RWPE1 (cell line): ENCODE measurements at regions not wholly inside any gene's neighbourhood (a gene's known extent, or its start where the extent isn't known, plus 50 kb on each side); places are given as distances from the start of the nearest gene placed in this dataset.

Source experiments
- CTCF ChIA-PET: fragments of 350-600 bp; sonication (Branson Sonifier 250); formaldehyde crosslinking; extraction: SDS; loops from one replicate; lab custom pipeline; 2021; lab: Yijun Ruan, JAX
- POLR2A ChIA-PET: fragments of 400-600 bp; formaldehyde crosslinking; extraction: SDS; loops from one replicate; lab custom pipeline; 2020; ENCODE audit warnings: antibody characterized with exemption; ENCODE audit not compliant: low non-redundant PET; lab: Yijun Ruan, JAX
- DNase-seq: peaks from one replicate; pipeline ENCODE4 v3.0.0; 2012; ENCODE audit warnings: low spot score
- H3K27ac ChIP-seq: fragments of 450-650 bp; 2 replicates; pipeline ENCODE4 v1.5.1; 2017
- TF ChIP-seq, protein P1 (sequence below): fragments of 450-650 bp; conservative IDR thresholded peaks from 2 replicates; pipeline ENCODE4 v1.5.1; 2017; ENCODE audit warnings: low read depth, mild to moderate bottlenecking

- TF ChIP-seq, protein P1, sequence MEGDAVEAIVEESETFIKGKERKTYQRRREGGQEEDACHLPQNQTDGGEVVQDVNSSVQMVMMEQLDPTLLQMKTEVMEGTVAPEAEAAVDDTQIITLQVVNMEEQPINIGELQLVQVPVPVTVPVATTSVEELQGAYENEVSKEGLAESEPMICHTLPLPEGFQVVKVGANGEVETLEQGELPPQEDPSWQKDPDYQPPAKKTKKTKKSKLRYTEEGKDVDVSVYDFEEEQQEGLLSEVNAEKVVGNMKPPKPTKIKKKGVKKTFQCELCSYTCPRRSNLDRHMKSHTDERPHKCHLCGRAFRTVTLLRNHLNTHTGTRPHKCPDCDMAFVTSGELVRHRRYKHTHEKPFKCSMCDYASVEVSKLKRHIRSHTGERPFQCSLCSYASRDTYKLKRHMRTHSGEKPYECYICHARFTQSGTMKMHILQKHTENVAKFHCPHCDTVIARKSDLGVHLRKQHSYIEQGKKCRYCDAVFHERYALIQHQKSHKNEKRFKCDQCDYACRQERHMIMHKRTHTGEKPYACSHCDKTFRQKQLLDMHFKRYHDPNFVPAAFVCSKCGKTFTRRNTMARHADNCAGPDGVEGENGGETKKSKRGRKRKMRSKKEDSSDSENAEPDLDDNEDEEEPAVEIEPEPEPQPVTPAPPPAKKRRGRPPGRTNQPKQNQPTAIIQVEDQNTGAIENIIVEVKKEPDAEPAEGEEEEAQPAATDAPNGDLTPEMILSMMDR: no peak
- no peak overlapping the region for H3K27ac ChIP-seq
- POLR2A ChIA-PET: no interaction called here
- DNase-seq: no peak
- CTCF ChIA-PET: no interaction called here
Measured at GRCh38 chr14:34009956-34010355, 59.1 kb upstream of the EGLN3 start.

- CTCF ChIA-PET: no interaction called here
- DNase-seq: no peak
Measured at GRCh38 chr14:34007902-34008301, 57.0 kb upstream of the EGLN3 start.

DNA sequence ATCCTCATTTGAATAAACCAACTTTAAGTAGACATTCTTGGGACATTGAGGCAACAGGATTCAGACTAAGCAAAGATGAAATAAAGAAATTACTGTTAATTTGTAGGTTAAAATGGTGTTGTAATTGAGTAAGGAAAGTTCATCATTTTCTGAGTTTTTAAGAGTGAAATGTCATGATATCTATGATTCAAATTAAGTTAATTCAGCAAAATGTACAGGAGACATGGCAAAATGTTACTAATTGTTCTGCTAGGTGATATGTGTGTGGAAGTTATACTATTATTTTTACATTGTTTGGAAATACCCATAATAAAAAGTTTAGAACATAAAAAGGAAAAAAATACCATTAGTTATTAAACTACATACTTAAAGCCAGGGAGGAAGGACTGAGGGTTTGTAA, 55.0 kb upstream of the EGLN3 start:
- DNase-seq: no peak
- no peak overlapping the region for H3K27ac ChIP-seq
- ChIA-PET POLR2A (no interaction called here), CTCF (no interaction called here)
- TF ChIP-seq, protein P1: no peak

More at GRCh38 chr14:34007902-34008301, 57.0 kb upstream of the EGLN3 start:
- H3K27ac ChIP-seq: no peak overlapping the region
- TF ChIP-seq, protein P1: no peak
- POLR2A ChIA-PET: no interaction called here

GRCh38 chr14:34004881-34005280, 54.0 kb upstream of the EGLN3 start:
- DNase-seq: no peak
- H3K27ac ChIP-seq: no peak overlapping the region
- TF ChIP-seq, protein P1: no peak
- POLR2A ChIA-PET: no interaction called here
- CTCF ChIA-PET: interaction anchor here (0.7 kb wide), 1 partner anchor 985 kb away, joined by 3 read pairs; no protein-coding TSS in a partner anchor

- ChIA-PET CTCF (no interaction called here), POLR2A (no interaction called here)
- no peak overlapping the region for H3K27ac ChIP-seq
- DNase-seq: no peak
- TF ChIP-seq, protein P1: no peak
Measured at GRCh38 chr14:34003691-34004090, 52.8 kb upstream of the EGLN3 start.

- POLR2A ChIA-PET: no interaction called here
- no peak overlapping the region for H3K27ac ChIP-seq
- CTCF ChIA-PET: no interaction called here
- no peak for DNase-seq
- TF ChIP-seq, protein P1: no peak
Measured at GRCh38 chr14:34003082-34003668, 52.3 kb upstream of the EGLN3 start.
